ENCODE measurements at regions not wholly inside any gene's neighbourhood (a gene's known extent, or its start where the extent isn't known, plus 50 kb on each side); places are given as distances from the start of the nearest gene placed in this dataset.

DNA sequence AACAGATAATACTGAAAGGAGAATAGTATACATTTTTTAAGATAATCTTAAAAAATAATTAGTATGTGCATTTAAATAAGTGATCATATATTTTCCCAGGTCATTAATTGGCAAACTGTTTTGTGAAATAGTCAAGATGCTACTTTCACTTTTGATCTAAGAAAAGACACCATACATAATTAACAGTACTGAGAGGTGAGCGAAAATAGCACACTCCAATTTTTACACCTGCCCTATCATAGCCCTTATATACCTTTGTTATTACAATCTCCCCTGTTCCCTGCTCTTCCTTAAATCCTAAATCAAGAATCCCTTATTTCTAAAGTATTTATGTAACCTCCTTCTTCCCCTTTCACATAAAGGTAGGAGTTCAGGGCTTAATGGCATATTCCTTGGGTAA lies 500.1 kb upstream of the LRATD1 start:
- TF ChIP-seq EZH2 (IDR thresholded peaks at IDR 0.05; ENCODE audit: low read length), result no peak
- DNase-seq (ENCODE audit: low read depth, low spot score) (no peak), FAIRE-seq (no peak)
- dilution Hi-C loops (cut with MboI; ENCODE audit: extremely low pct_ligation_motif_present, low sequenced_read_pairs), result no loop called here
- no peaks in the 10 kb centered on the region for H3K4me1 ChIP-seq (ENCODE audit: control insufficient read depth, extremely low read depth, insufficient read depth, low read length)
- no peaks in the 10 kb centered on the region for H3K27me3 ChIP-seq (ENCODE audit: control insufficient read depth, extremely low read depth, insufficient read depth, low read length)
- no peaks in the 10 kb centered on the region for H3K9me1 ChIP-seq (ENCODE audit: control insufficient read depth, extremely low read depth, insufficient read depth, low read length)
- H3K27ac ChIP-seq (ENCODE audit: control insufficient read depth, insufficient read depth, low read length), result no peak overlapping the region
- no peak overlapping the region for H3K9ac ChIP-seq (ENCODE audit: control insufficient read depth, extremely low read depth, insufficient read depth, low read length)
- no peaks in the 10 kb centered on the region for H3K79me2 ChIP-seq (ENCODE audit: control insufficient read depth, insufficient read depth, low read length)
- H3K9me3 ChIP-seq (ENCODE audit: control insufficient read depth, low read depth, low read length), result no peaks in the 10 kb centered on the region
- no peak overlapping the region for H3K4me2 ChIP-seq (ENCODE audit: control insufficient read depth, extremely low read depth, insufficient read depth, low read depth, low read length)
- H2AFZ ChIP-seq (ENCODE audit: control insufficient read depth, low read length), result no peak overlapping the region
- no peaks in the 10 kb centered on the region for H3K36me3 ChIP-seq (ENCODE audit: control insufficient read depth in 2 of 2, extremely low read depth in 1 of 2, insufficient read depth in 2 of 2, low read length in 2 of 2)
- H3K4me3 ChIP-seq (ENCODE audit: control insufficient read depth in 2 of 3, extremely low read depth in 1 of 3, insufficient read depth in 2 of 3, low read depth in 1 of 3, low read length in 3 of 3), result no peak overlapping the region
- no peaks in the 10 kb centered on the region for H4K20me1 ChIP-seq (ENCODE audit: control insufficient read depth, extremely low read depth, insufficient read depth, low read length)

DNA sequence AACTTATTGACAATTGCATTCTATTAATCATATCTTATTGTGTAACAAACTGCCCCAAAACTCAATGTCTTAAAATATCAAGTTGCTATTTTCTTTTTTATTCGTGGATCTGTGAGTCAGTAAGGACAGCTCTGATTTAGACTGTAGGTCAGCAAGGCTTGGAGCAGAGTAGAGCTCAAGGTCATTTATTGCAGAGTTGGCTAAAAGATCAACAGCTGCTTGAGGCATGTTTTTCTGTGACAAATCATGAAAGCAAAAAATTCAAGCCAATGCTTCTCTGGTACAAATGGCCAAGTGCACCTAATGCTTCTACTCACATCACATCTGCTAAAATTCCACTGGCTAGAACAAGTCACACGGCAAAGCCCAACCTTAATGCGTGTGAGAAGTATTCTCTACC lies 497.7 kb upstream of the LRATD1 start:
- H3K4me3 ChIP-seq (ENCODE audit: control insufficient read depth in 2 of 3, extremely low read depth in 1 of 3, insufficient read depth in 2 of 3, low read depth in 1 of 3, low read length in 3 of 3), result no peak overlapping the region
- H3K9me1 ChIP-seq (ENCODE audit: control insufficient read depth, extremely low read depth, insufficient read depth, low read length), result no peaks in the 10 kb centered on the region
- H3K36me3 ChIP-seq (ENCODE audit: control insufficient read depth in 2 of 2, extremely low read depth in 1 of 2, insufficient read depth in 2 of 2, low read length in 2 of 2), result no peaks in the 10 kb centered on the region
- no peak for FAIRE-seq
- TF ChIP-seq, protein P1, sequence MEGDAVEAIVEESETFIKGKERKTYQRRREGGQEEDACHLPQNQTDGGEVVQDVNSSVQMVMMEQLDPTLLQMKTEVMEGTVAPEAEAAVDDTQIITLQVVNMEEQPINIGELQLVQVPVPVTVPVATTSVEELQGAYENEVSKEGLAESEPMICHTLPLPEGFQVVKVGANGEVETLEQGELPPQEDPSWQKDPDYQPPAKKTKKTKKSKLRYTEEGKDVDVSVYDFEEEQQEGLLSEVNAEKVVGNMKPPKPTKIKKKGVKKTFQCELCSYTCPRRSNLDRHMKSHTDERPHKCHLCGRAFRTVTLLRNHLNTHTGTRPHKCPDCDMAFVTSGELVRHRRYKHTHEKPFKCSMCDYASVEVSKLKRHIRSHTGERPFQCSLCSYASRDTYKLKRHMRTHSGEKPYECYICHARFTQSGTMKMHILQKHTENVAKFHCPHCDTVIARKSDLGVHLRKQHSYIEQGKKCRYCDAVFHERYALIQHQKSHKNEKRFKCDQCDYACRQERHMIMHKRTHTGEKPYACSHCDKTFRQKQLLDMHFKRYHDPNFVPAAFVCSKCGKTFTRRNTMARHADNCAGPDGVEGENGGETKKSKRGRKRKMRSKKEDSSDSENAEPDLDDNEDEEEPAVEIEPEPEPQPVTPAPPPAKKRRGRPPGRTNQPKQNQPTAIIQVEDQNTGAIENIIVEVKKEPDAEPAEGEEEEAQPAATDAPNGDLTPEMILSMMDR (optimal IDR thresholded peaks at IDR 0.05 in 1 of 3, IDR thresholded peaks at IDR 0.05 in 1 of 3, conservative IDR thresholded peaks at IDR 0.05 in 1 of 3; ENCODE audit: extremely low read depth in 1 of 3, insufficient read depth in 2 of 3, low read length in 3 of 3), result no peak
- no peak for TF ChIP-seq EZH2 (IDR thresholded peaks at IDR 0.05; ENCODE audit: low read length)
- H3K27me3 ChIP-seq (ENCODE audit: control insufficient read depth, extremely low read depth, insufficient read depth, low read length), result no peaks in the 10 kb centered on the region
- DNase-seq (ENCODE audit: low read depth, low spot score), result no peak
- H3K9ac ChIP-seq (ENCODE audit: control insufficient read depth, extremely low read depth, insufficient read depth, low read length), result no peak overlapping the region
- H3K4me2 ChIP-seq (ENCODE audit: control insufficient read depth, extremely low read depth, insufficient read depth, low read depth, low read length), result no peak overlapping the region
- no peaks in the 10 kb centered on the region for H3K79me2 ChIP-seq (ENCODE audit: control insufficient read depth, insufficient read depth, low read length)
- no peak overlapping the region for H2AFZ ChIP-seq (ENCODE audit: control insufficient read depth, low read length)
- dilution Hi-C loops (cut with MboI; ENCODE audit: extremely low pct_ligation_motif_present, low sequenced_read_pairs), result no loop called here
- H3K9me3 ChIP-seq (ENCODE audit: control insufficient read depth, low read depth, low read length), result no peaks in the 10 kb centered on the region
- H3K4me1 ChIP-seq (ENCODE audit: control insufficient read depth, extremely low read depth, insufficient read depth, low read length), result no peaks in the 10 kb centered on the region
- H4K20me1 ChIP-seq (ENCODE audit: control insufficient read depth, extremely low read depth, insufficient read depth, low read length), result no peaks in the 10 kb centered on the region
- no peak overlapping the region for H3K27ac ChIP-seq (ENCODE audit: control insufficient read depth, insufficient read depth, low read length)

DNA sequence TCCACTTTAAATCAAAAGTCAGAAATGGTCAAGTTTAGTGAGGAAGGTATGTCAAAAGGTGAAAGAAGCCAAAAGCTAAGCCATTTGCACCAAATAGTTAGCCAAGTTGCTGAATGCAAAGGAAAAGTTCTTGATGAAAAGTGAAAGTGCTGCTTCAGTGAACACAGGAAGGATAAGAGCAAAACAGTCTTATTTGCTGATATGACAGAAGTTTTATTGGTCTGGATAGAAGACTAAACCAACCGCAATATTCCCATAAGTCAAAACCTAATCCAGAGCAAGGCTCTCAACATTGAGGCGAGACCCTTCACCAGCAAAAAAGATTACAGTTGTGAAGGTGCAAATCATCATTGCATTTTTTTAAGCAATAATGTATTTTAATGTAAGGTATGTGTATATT lies 496.5 kb upstream of the LRATD1 start:
- Histone ChIP-seq H3K36me3 (ENCODE audit: control insufficient read depth in 2 of 2, extremely low read depth in 1 of 2, insufficient read depth in 2 of 2, low read length in 2 of 2) (no peaks in the 10 kb centered on the region), H4K20me1 (ENCODE audit: control insufficient read depth, extremely low read depth, insufficient read depth, low read length) (no peaks in the 10 kb centered on the region), H3K9ac (ENCODE audit: control insufficient read depth, extremely low read depth, insufficient read depth, low read length) (no peak overlapping the region), H2AFZ (ENCODE audit: control insufficient read depth, low read length) (no peak overlapping the region), H3K9me3 (ENCODE audit: control insufficient read depth, low read depth, low read length) (no peaks in the 10 kb centered on the region), H3K9me1 (ENCODE audit: control insufficient read depth, extremely low read depth, insufficient read depth, low read length) (no peaks in the 10 kb centered on the region), H3K27me3 (ENCODE audit: control insufficient read depth, extremely low read depth, insufficient read depth, low read length) (no peaks in the 10 kb centered on the region), H3K27ac (ENCODE audit: control insufficient read depth, insufficient read depth, low read length) (no peak overlapping the region), H3K4me1 (ENCODE audit: control insufficient read depth, extremely low read depth, insufficient read depth, low read length) (no peaks in the 10 kb centered on the region), H3K79me2 (ENCODE audit: control insufficient read depth, insufficient read depth, low read length) (no peaks in the 10 kb centered on the region), H3K4me2 (ENCODE audit: control insufficient read depth, extremely low read depth, insufficient read depth, low read depth, low read length) (no peak overlapping the region), H3K4me3 (ENCODE audit: control insufficient read depth in 2 of 3, extremely low read depth in 1 of 3, insufficient read depth in 2 of 3, low read depth in 1 of 3, low read length in 3 of 3) (no peak overlapping the region)
- DNase-seq (ENCODE audit: low read depth, low spot score), result no peak
- dilution Hi-C loops (cut with MboI; ENCODE audit: extremely low pct_ligation_motif_present, low sequenced_read_pairs), result no loop called here
- FAIRE-seq, result no peak
- no peak for TF ChIP-seq EZH2 (IDR thresholded peaks at IDR 0.05; ENCODE audit: low read length)
- TF ChIP-seq, protein P1 (optimal IDR thresholded peaks at IDR 0.05 in 1 of 3, IDR thresholded peaks at IDR 0.05 in 1 of 3, conservative IDR thresholded peaks at IDR 0.05 in 1 of 3; ENCODE audit: extremely low read depth in 1 of 3, insufficient read depth in 2 of 3, low read length in 3 of 3), result no peak
